GM18951 (cell line): ENCODE measurements at regions not wholly inside any gene's neighbourhood (a gene's known extent, or its start where the extent isn't known, plus 50 kb on each side); places are given as distances from the start of the nearest gene placed in this dataset.
"Not testable (repeated sequence)": the region's sequence is repeated elsewhere in the genome, so short reads cannot be mapped to it uniquely, and the experiment has no call there.

Experiments used
- POLR2A ChIP-seq: IDR thresholded peaks from 4 replicates; pipeline ENCODE4 v1.6.1; 2011; ENCODE audit warnings: mild to moderate bottlenecking; ENCODE audit not compliant: insufficient read length, insufficient read depth; ENCODE audit errors: extremely low read depth
- in situ Hi-C: fragments of 300-500 bp; cut with MboI; formaldehyde crosslinking; loops from one replicate; pipeline ENCODE4 v1.12.0; 2022; ENCODE audit warnings: low sequenced_read_pairs, mixed read lengths, inconsistent platforms; ENCODE audit not compliant: unreplicated experiment

- in situ Hi-C loops = no loop called here
- no peak for TF ChIP-seq POLR2A
Observed at GRCh38 chr7:138338361-138338760, 121.7 kb upstream of the TRIM24 start.

- in situ Hi-C loops = not testable (repeated sequence)
Observed at GRCh38 chr7:138339229-138339628, 120.8 kb upstream of the TRIM24 start.

DNA sequence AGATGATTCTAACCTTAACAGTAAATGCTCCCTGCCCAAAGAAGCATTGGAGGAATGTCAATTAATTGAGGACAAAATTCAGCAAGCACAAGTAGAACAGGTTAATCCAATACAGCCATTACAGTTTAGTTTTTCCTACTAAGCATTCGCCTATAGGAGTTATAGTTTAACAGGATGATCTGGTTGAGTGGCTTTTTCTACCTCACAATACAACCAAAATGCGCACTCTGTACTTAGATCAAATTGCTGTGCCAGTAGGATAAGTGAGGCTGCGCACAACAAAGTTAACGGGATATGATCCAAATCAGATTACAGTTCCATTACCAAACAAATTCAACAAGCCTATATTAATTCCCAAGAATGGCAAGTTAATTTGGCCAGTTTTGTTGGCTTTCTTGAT is 117.1 kb upstream of the TRIM24 start:
- in situ Hi-C loops = no loop called here
- TF ChIP-seq POLR2A = no peak

- TF ChIP-seq POLR2A = no peak
- in situ Hi-C loops = no loop called here
Observed at GRCh38 chr7:138345567-138345966, 114.5 kb upstream of the TRIM24 start.

- in situ Hi-C loops = no loop called here
- no peak for TF ChIP-seq POLR2A
Observed at GRCh38 chr7:138346975-138347374, 113.1 kb upstream of the TRIM24 start.

DNA sequence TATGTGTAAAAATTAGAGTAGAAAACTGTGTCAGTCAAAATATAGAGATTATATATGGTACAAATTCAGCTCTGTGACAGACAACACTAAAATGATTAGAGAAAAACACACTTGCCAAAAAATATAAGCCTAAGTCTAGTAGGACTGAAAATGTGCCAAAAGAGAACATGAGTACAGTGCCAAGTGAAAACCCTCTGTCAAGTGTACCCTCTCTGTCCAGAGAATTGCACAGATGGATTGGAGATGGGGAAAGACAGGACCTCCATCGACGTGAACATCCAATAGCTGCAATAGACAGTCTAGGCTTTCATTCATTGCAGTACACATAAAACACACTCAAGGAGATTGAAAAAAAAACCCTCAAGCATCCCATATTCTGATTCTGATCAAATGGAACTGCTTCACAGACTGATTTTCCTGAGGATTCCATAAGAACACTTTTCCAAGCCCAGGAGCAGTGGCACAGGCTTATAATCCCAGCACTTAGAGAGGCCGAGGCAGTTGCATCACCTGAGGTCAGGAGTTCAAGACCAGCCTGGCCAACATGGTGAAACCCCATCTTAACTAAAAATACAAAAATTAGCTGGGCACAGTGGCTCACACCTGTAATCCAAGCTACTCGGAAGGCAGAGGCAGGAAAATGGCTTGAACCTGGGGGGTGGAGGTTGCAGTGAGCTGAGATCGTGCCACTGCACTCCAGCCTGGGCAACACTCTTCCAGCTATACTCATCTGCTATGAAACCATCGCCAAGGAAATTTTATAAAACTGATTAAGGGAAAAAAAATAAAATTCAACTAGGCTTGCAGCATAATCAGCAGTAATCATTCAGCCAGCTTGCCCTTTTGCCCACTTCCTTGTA is 110.0 kb upstream of the TRIM24 start:
- in situ Hi-C loops = no loop called here
- no peak for TF ChIP-seq POLR2A

GRCh38 chr7:138350701-138351357 is 109.2 kb upstream of the TRIM24 start:
- in situ Hi-C loops = no loop called here
- TF ChIP-seq POLR2A = no peak

DNA sequence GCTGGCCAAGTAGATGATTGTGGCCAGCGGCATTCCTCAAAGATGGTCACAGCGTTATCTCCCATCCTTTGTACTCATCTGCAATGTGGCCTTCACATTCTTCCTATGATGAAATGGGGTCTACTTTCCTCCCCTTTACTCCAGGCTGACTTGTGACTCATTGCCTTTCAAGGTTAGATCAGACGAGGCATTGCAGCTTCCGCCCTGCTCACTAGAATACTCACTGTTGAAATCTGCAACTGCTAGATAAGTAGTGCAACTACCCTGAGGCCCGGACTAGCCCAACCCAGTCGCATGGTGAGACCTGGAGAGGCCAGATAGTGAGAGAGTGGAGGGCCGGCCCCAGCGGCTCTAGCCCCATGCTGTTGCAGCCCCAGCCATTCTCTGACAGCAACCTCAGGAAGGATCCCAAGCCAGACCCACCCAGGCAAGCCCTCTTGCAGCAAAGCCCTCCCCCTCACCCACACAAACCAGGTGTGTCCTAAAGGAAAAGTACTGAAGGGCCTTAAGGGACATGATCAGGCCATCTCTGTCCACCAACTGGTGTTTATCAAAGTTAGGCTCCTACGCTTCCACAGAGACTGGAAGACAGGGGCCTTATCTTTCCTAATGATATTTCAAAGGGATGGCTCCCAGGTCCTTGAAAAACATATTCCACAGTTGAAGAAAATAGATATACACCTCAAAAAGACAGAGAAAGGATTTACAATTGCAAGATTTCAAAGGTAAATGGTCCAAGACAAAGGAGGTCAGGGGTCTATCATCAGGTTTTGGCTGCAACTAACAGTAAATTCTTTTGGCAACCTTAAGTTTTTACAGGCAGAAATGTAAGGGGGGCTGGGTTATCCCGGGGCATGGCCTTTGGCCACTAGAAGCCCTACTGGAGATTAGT is 107.2 kb upstream of the TRIM24 start:
- in situ Hi-C loops = no loop called here
- no peak for TF ChIP-seq POLR2A

- in situ Hi-C loops = no loop called here
Observed at GRCh38 chr7:138354066-138354465, 106.0 kb upstream of the TRIM24 start.

DNA sequence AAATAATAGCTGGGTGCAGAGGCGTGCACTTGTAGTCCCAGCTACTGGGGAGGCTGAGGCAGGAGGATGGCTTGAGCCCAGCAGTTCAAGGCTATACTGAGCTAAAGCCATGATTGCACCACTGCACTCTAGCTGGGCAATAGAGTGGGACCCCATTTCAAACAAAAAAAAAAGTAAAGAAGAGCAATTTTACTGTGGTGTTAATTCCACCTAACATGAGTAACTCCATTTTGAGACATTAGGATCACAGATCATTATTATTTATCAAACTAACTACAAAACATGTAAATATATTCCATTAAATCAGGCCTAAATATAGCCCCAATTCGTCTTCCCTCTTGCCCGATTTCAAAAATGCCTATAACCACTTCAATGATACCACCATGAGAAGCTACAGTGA is 104.8 kb upstream of the TRIM24 start:
- TF ChIP-seq POLR2A = no peak
- in situ Hi-C loops = no loop called here

More at GRCh38 chr7:138354066-138354465, 106.0 kb upstream of the TRIM24 start:
- no peak for TF ChIP-seq POLR2A

DNA sequence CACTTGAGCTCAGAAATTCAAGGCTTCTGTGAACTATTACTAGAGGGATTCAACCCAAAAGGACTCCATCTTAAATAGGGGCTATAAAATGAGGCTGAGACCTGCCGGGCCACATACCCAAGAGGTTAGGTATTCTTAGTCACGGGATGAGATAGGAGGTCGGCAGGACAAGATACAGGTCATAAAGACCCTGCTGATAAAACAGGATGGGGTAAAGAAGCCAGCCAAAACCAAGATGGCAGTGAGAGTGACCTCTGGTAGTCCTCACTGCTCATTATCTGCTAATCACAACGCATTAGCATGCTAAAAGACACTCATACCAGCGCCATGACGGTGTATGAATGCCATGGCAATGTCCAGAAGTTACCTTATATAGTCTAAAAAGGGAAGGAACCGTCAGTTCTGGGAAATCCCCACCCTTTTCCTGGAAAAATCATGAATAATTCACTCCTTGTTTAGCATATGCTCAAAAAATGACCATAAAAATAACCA is 101.2 kb upstream of the TRIM24 start:
- in situ Hi-C loops = no loop called here
- TF ChIP-seq POLR2A = no peak

DNA sequence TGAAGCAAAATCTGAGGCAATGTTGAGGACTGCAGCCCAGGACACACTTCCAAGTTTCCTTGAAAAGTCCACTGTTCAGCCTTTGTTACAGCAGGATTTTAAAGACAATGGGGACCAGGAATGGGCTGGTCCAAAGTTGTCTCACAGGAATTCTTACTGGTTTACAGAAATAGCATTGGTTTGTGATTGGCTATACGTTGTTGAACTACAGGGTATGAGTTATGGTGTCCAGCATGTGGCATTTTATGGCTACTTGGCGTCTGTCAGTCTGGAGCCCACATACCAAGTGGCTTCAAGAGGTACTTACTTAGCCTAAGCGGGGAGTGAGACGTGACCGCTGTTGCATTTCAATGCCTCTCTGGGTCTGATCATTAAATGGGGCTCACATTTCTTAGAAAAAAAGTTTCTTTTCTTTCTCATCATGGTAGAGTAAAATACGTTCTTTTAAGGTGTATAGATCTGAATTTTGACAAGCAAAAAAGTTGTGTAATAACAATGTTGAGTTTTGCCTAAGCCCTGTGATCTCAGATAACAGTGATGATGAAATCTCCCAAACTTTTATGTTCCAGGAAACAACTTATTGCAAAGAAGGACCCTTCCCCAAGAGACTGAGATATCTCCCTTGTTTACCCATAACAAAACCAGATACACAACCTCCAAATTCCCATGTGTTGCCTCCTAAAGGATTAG is 100.0 kb upstream of the TRIM24 start:
- no peak for TF ChIP-seq POLR2A
- in situ Hi-C loops = no loop called here

DNA sequence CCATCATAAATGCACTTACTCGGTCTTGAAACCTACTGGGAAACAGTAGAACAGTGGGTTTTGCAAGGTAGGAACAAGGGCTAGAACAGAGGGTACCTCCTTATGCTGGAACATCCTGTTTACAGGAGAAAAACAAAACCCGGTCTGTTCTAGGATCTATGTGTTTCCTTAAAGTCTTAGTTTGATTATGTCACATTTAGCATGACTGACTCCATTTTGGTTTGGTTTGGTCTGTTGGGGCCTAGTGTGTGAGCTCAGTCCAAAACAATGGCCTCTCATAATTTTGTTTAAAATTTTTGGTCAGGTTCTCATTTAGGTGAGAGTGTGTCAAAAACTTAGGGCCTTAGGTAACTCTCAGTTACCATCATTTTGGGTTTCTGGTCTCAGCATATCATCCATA is 96.3 kb upstream of the TRIM24 start:
- in situ Hi-C loops = no loop called here
- no peak for TF ChIP-seq POLR2A

GRCh38 chr7:138366137-138366536 is 93.9 kb upstream of the TRIM24 start:
- in situ Hi-C loops = not testable (repeated sequence)

DNA sequence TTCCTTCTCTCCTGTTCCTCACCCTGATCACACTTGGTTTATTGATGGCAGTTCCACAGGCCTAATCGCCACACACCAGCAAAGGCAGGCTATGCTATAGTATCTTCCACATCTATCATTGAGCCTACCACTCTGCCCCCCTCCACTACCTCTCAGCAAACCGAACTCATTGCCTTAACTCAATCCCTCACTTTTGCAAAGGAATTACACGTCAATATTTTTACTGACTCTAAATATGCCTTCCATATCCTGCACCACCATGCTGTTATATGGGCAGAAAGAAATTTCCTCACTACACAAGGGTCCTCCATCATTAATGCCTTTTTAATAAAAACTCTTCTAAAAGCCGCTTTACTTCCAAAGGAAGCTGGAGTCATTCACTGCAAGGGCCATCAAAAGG is 93.4 kb upstream of the TRIM24 start:
- in situ Hi-C loops = not testable (repeated sequence)
